Lung (tissue), 11 donors: ENCODE measurements at regions not wholly inside any gene's neighbourhood (a gene's known extent, or its start where the extent isn't known, plus 50 kb on each side); places are given as distances from the start of the nearest gene placed in this dataset.

Experiments used
- ATAC-seq: fragments of 200-7000 bp; cut with Tn5 transposase; one replicate; pipeline ENCODE4 v1.9.1; 2020; ENCODE audit warnings: moderate number of reproducible peaks; ENCODE audit not compliant: insufficient read depth, low FRiP score
- DNase-seq, 3 donors: peaks; one replicate each; pipeline ENCODE4 v3.0.0-alpha.2; 2013 to 2017
- H3K27ac ChIP-seq, 2 donors: one replicate each; pipeline ENCODE4 v1.5.1; 2013; ENCODE audit warnings: mild to moderate bottlenecking in 2 of 2, moderate library complexity in 2 of 2, control low read depth in 1 of 2, inconsistent platforms in 1 of 2, low read depth in 1 of 2, low read length in 1 of 2
- H3K27me3 ChIP-seq, 3 donors: one replicate each; pipeline ENCODE4 v1.5.1; 2013; ENCODE audit warnings: low read length in 2 of 3; ENCODE audit not compliant: control insufficient read depth in 3 of 3, insufficient read depth in 3 of 3
- H3K36me3 ChIP-seq, 4 donors: one replicate each; pipeline ENCODE4 v1.5.1; 2013; ENCODE audit warnings: low read length in 4 of 4, mild to moderate bottlenecking in 1 of 4, moderate library complexity in 1 of 4; ENCODE audit not compliant: control insufficient read depth in 4 of 4, insufficient read depth in 4 of 4
- H3K4me1 ChIP-seq, 5 donors: one replicate each; pipeline ENCODE4 v1.5.1; 2013; ENCODE audit warnings: low read length in 5 of 5, mild to moderate bottlenecking in 2 of 5, moderate library complexity in 1 of 5; ENCODE audit not compliant: control insufficient read depth in 5 of 5, insufficient read depth in 5 of 5
- H3K4me3 ChIP-seq: one replicate; pipeline ENCODE4 v1.5.1; 2013; ENCODE audit warnings: mild to moderate bottlenecking, control low read depth, moderate library complexity
- H3K9ac ChIP-seq, 2 donors: one replicate each; pipeline ENCODE4 v1.5.1; 2013; ENCODE audit warnings: low read length in 2 of 2, control low read depth in 1 of 2; ENCODE audit not compliant: insufficient read depth in 1 of 2
- H3K9me3 ChIP-seq, 4 donors: one replicate each; pipeline ENCODE4 v1.5.1; 2013; ENCODE audit warnings: low read length in 3 of 4, mild to moderate bottlenecking in 1 of 4, moderate library complexity in 1 of 4; ENCODE audit not compliant: control insufficient read depth in 4 of 4, insufficient read depth in 3 of 4
- CTCF ChIP-seq: IDR thresholded peaks from 2 replicates; pipeline ENCODE4 v1.5.1; 2012; ENCODE audit warnings: mild to moderate bottlenecking; ENCODE audit errors: control extremely low read depth, extremely low read depth
- WGBS, 2 donors: extraction: QIAGEN DNeasy Blood & Tissue Kit; methylation state at CpG; one replicate each; pipeline ENCODE4 v1.1.7; 2013; 5-methylcytosine and 5-hydroxymethylcytosine counted together
- donor health status: control.
- donor health status: control.
- donor health status: Bipolar disorder and iron deficiency.
- donor health status: healthy.
- donor health status: DM: yes; HTN: yes; CAD: no.

GRCh38 chr16:87143661-87144121, 173.5 kb downstream of the C16orf95 start:
- H3K9ac ChIP-seq = no peak overlapping the region
- H3K36me3 ChIP-seq = no peaks in the 10 kb centered on the region
- no peak for DNase-seq
- H3K27me3 ChIP-seq = no peaks in the 10 kb centered on the region
- H3K27ac ChIP-seq = no peak overlapping the region
- peaks cover 0 to 7% (median 0%) of the 10 kb centered on the region in 5 donors for H3K4me1 ChIP-seq
- H3K4me3 ChIP-seq = no peak overlapping the region
- ATAC-seq = no peak
- TF ChIP-seq CTCF = no peak
- 91 to 97% methylated on average over 15 of the region's 15 CpGs for WGBS, 2 donors
- H3K9me3 ChIP-seq = peaks cover 0 to 13% (median 2%) of the 10 kb centered on the region in 4 donors

- Histone ChIP-seq H3K4me3 (no peak overlapping the region), H3K27ac (no peak overlapping the region), H3K9me3 (peaks cover 0 to 11% (median 2%) of the 10 kb centered on the region in 4 donors), H3K9ac (no peak overlapping the region), H3K27me3 (no peaks in the 10 kb centered on the region), H3K36me3 (no peaks in the 10 kb centered on the region), H3K4me1 (peaks cover 0 to 7% (median 0%) of the 10 kb centered on the region in 5 donors)
- no peak for TF ChIP-seq CTCF
- WGBS, 2 donors = 91 to 93% methylated on average over 11 of the region's 11 CpGs
- no peak for ATAC-seq
- no peak for DNase-seq
These were observed 173.0 kb downstream of the C16orf95 start for GRCh38 chr16:87144232-87144631.

- 85 to 94% methylated on average over 24 of the region's 24 CpGs for WGBS, 2 donors
- ATAC-seq = no peak
- no peak for TF ChIP-seq CTCF
These were observed 171.7 kb downstream of the C16orf95 start for GRCh38 chr16:87145181-87146176.

More at GRCh38 chr16:87145181-87146176, 171.7 kb downstream of the C16orf95 start:
- no peak for DNase-seq
- peaks cover 0 to 13% (median 0%) of the 10 kb centered on the region in 4 donors for H3K9me3 ChIP-seq
- H3K27ac ChIP-seq = no peak overlapping the region
- no peaks in the 10 kb centered on the region for H3K36me3 ChIP-seq
- no peaks in the 10 kb centered on the region for H3K27me3 ChIP-seq
- H3K4me3 ChIP-seq = no peak overlapping the region
- H3K4me1 ChIP-seq = peaks cover 0 to 6% (median 0%) of the 10 kb centered on the region in 5 donors
- H3K9ac ChIP-seq = no peak overlapping the region
